WERI-Rb-1 (cell line): ENCODE measurements at regions not wholly inside any gene's neighbourhood (a gene's known extent, or its start where the extent isn't known, plus 50 kb on each side); places are given as distances from the start of the nearest gene placed in this dataset.

ENCODE experiments used
- DNase-seq: peaks from one replicate; pipeline ENCODE4 v3.0.0-alpha.2; 2020
- H3K27ac ChIP-seq: fragments of 250-450 bp; sonication (Bioruptor Pico); 2 replicates; pipeline ENCODE4 v1.5.1; 2020; ENCODE audit warnings: mild to moderate bottlenecking, moderate library complexity
- H3K27me3 ChIP-seq: fragments of 250-450 bp; sonication (Bioruptor Pico); 2 replicates; pipeline ENCODE4 v1.5.1; 2021; ENCODE audit warnings: mild to moderate bottlenecking, low read depth, moderate library complexity; ENCODE audit not compliant: insufficient read depth, severe bottlenecking
- H3K36me3 ChIP-seq: fragments of 250-450 bp; sonication (Bioruptor Pico); 2 replicates; pipeline ENCODE4 v1.5.1; 2020; ENCODE audit warnings: mild to moderate bottlenecking, moderate library complexity
- H3K4me3 ChIP-seq: 2 replicates; pipeline ENCODE4 v1.5.1; 2011; ENCODE audit warnings: low read depth, mild to moderate bottlenecking, control low read depth, low read length
- H3K9me3 ChIP-seq: fragments of 250-450 bp; sonication (Bioruptor Pico); 2 replicates; pipeline ENCODE4 v1.5.1; 2021; ENCODE audit warnings: mild to moderate bottlenecking, moderate library complexity; ENCODE audit not compliant: severe bottlenecking
- TF ChIP-seq, protein P1 (sequence below): IDR thresholded peaks from 2 replicates; pipeline ENCODE4 v1.5.1; 2011; ENCODE audit warnings: low read depth, mild to moderate bottlenecking, control low read depth, inconsistent platforms, low read length

DNA sequence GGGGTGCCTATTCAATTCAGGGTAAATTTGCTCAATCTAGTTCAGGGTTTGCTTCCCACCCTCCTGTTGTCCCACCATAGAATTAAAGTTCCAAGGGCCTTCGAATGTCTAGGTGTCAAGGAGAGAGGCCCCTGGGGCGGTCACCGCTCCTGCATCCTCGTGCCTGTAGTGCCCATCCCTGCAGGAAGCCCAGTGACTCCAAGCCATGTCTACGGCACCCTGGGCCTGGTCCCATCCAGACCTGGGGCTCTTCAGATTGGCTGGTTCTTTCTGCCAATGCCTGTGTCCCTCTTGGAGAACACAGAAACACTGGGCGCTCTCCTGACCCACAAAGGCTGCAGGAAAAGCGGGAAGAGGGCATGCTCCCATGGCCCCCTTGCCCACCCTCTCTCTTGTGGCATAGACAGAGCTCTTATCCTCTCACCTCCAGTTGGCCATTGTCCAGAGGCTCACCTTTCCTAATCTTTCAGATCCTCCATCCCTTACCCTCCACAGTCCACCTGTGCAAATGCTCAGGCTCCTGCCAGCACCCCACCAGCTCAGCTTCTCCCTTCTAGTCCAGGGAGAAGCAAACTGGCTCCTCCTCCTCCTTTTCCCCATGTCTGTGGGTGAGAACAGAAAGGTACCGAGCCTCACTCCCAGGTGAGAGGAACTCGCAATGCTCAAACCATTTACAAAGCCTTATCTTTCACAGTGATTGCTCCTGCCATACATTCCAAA is 253.0 kb upstream of the IRX2 start:
- Histone ChIP-seq H3K36me3 (no peaks in the 10 kb centered on the region), H3K27me3 (peaks cover 99% of the 10 kb centered on the region), H3K27ac (no peak overlapping the region), H3K4me3 (no peak overlapping the region), H3K9me3 (peaks cover 18% of the 10 kb centered on the region)
- TF ChIP-seq, protein P1, sequence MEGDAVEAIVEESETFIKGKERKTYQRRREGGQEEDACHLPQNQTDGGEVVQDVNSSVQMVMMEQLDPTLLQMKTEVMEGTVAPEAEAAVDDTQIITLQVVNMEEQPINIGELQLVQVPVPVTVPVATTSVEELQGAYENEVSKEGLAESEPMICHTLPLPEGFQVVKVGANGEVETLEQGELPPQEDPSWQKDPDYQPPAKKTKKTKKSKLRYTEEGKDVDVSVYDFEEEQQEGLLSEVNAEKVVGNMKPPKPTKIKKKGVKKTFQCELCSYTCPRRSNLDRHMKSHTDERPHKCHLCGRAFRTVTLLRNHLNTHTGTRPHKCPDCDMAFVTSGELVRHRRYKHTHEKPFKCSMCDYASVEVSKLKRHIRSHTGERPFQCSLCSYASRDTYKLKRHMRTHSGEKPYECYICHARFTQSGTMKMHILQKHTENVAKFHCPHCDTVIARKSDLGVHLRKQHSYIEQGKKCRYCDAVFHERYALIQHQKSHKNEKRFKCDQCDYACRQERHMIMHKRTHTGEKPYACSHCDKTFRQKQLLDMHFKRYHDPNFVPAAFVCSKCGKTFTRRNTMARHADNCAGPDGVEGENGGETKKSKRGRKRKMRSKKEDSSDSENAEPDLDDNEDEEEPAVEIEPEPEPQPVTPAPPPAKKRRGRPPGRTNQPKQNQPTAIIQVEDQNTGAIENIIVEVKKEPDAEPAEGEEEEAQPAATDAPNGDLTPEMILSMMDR: no peak
- no peak for DNase-seq

DNA sequence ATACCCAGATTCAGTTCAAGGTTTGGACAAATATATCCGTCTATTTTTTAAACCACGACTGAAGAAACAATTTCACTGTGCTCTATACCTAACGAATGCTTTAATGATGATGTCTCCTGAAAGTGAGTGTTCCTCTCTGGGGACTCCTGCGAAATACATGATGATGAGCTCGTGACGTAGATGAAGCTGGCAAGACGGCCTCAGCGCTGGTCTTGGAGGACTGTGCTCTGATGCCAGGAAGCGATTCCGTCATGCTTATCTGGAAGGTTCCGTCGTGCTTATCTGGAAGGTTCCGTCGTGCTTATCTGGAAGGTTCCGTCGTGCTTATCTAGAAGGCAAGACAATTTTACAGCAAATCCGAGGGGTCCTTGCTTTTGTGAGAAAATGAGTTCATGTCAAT is 250.8 kb upstream of the IRX2 start:
- peaks cover 99% of the 10 kb centered on the region for H3K27me3 ChIP-seq
- peaks cover 20% of the 10 kb centered on the region for H3K9me3 ChIP-seq
- no peak overlapping the region for H3K4me3 ChIP-seq
- no peaks in the 10 kb centered on the region for H3K36me3 ChIP-seq
- no peak for DNase-seq
- H3K27ac ChIP-seq: no peak overlapping the region
- TF ChIP-seq, protein P1: no peak

DNA sequence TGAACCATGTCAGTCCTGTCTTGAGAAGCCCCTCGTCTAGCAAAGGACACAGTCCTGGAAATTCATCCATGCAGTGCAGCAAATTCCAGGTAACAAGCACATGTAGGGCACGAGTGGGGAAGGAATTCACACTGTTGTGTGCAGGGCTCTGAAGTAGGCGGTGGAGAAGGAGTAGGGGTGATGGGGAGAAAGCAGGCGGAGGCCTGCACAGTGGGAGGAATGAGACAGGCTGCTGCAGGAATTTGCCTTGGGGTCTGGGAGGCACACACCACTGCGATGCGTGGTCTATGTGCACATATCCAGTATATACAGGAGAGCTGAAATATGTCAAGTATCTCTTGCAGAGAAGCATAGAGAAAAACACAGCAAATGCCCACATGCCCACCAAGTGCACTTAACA is 249.2 kb upstream of the IRX2 start:
- no peak for DNase-seq
- TF ChIP-seq, protein P1: no peak

DNA sequence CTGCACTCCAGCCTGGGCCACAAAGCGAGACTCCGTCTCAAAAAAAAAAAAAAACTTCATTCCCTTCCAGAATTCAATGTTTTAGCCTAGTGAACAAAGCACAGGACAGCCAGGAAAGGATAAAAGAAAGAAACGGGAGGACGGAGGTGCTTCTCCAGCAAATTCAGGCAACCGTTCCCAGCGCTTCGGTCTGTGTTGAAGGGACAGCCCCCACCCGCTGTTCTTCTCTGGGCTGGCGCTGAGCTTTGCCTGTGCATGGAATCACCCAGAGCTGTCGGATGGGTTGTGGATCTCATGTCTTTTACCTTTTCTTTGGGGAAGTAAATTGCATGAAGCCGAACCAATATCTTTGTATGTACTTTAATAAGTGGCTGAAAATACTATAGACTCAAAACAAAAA is 248.4 kb upstream of the IRX2 start:
- TF ChIP-seq, protein P1: no peak
- no peak overlapping the region for H3K27ac ChIP-seq

More for the DNA sequence above, 249.2 kb upstream of the IRX2 start:
- peaks cover 100% of the 10 kb centered on the region for H3K27me3 ChIP-seq
- H3K9me3 ChIP-seq: peaks cover 20% of the 10 kb centered on the region
- H3K36me3 ChIP-seq: no peaks in the 10 kb centered on the region
- no peak overlapping the region for H3K27ac ChIP-seq
- H3K4me3 ChIP-seq: no peak overlapping the region

DNA sequence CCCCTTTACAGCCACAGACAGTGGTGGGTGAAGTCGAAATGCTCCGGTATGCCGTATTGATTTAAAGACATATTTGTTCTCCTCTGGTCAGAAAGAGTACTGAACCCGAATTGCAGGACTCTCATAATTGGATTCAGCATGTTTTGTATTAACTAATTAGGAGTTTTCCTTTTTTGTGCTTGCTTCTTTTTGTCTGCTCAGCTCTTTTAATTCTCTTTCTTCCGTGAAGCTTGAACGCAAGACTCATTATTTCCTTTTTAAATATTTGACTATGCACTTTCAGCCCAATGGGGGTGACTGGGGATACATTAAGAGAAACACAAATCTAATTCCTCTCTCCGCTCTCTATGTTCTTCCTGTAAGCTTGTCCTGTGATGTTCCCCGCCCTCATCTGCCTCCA is 246.6 kb upstream of the IRX2 start:
- peaks cover 96% of the 10 kb centered on the region for H3K27me3 ChIP-seq
- H3K36me3 ChIP-seq: no peaks in the 10 kb centered on the region
- H3K9me3 ChIP-seq: peaks cover 24% of the 10 kb centered on the region
- TF ChIP-seq, protein P1: no peak
- no peak overlapping the region for H3K27ac ChIP-seq
- DNase-seq: no peak
- no peak overlapping the region for H3K4me3 ChIP-seq

More for the DNA sequence above, 248.4 kb upstream of the IRX2 start:
- Histone ChIP-seq H3K27me3 (peaks cover 100% of the 10 kb centered on the region), H3K4me3 (no peak overlapping the region), H3K9me3 (peaks cover 24% of the 10 kb centered on the region), H3K36me3 (no peaks in the 10 kb centered on the region)
- no peak for DNase-seq

DNA sequence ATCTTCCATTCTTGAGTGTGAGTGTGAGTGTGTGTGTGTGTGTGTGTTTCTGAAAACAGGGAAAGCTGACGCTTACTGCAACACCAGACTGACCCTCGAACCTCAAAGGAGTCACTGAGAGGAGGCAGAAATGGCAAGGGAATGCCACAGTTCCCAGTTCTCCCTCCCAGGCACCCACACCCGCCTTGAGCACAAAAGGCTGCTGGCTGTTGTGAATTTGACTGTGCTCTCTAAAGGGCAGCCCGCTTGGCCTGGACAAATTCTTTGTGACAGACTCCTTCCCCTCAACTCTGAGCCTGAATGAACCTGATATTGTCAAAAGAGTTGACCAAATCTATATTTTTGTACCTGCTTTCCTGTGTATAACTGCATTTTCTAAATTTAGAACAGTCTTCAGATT is 245.7 kb upstream of the IRX2 start:
- Histone ChIP-seq H3K27ac (no peak overlapping the region), H3K36me3 (no peaks in the 10 kb centered on the region), H3K27me3 (peaks cover 95% of the 10 kb centered on the region), H3K9me3 (peaks cover 21% of the 10 kb centered on the region), H3K4me3 (no peak overlapping the region)
- no peak for DNase-seq
- TF ChIP-seq, protein P1: no peak
